HCT116 (cell line): ENCODE measurements at regions not wholly inside any gene's neighbourhood (a gene's known extent, or its start where the extent isn't known, plus 50 kb on each side); places are given as distances from the start of the nearest gene placed in this dataset.

ENCODE experiments used
- ATAC-seq: fragments of 200-7000 bp; cut with Tn5 transposase; 2 replicates; pipeline ENCODE4 v1.9.1; 2020; ENCODE audit warnings: mild to moderate bottlenecking, moderate library complexity
- BruUV-seq: library from RNA; stranded (reverse); fragments of 400-500 nt; replicated peaks from 2 replicates; lab custom pipeline; 2021; lab: Mats Ljungman, UMichigan
- CTCF ChIA-PET: fragments of 300-600 bp; sonication (Branson Sonifier 250); formaldehyde crosslinking; loops from one replicate; lab custom pipeline; 2021; ENCODE audit warnings: antibody characterized with exemption; lab: Charles Lee
- POLR2A ChIA-PET: fragments of 300-600, 350-600 bp; sonication (Branson Sonifier 250); formaldehyde crosslinking; loops from one replicate; lab custom pipeline; 2021; ENCODE audit warnings: antibody characterized with exemption; lab: Charles Lee
- RAD21 ChIA-PET, 2 experiments: fragments of 300-600 bp; sonication (Branson Sonifier 250); formaldehyde crosslinking; loops; one replicate each; lab custom pipeline; 2023; ENCODE audit warnings: low total read pairs in 2 of 2; ENCODE audit not compliant: uncharacterized antibody in 2 of 2, unreplicated experiment in 2 of 2, low non-redundant PET in 1 of 2; lab: Charles Lee
- DNase-seq: peaks from one replicate; pipeline ENCODE4 v3.0.0-alpha.2; 2010; ENCODE audit warnings: low read depth, low spot score
- H2AFZ ChIP-seq: fragments of 200-600 bp; shearing (Covaris generic), sonication (generic); 2 replicates; pipeline ENCODE4 v1.6.1; 2017; ENCODE audit warnings: low read depth, mixed run types, mixed read lengths, antibody characterized with exemption, low read length; ENCODE audit not compliant: poor library complexity, severe bottlenecking
- H3K27ac ChIP-seq: 2 replicates; pipeline ENCODE4 v1.5.1; 2012; ENCODE audit warnings: low read depth, low read length
- H3K27me3 ChIP-seq: fragments of 200-600 bp; sonication (generic); 2 replicates; pipeline ENCODE4 v1.6.1; 2016; ENCODE audit warnings: mixed run types, low read length, mixed read lengths; ENCODE audit not compliant: insufficient read depth
- H3K36me3 ChIP-seq, 2 experiments: fragments of 200-500 bp in 1 of 2; fragments of 200-600 bp in 1 of 2; sonication (Bioruptor generic) in 1 of 2; sonication (generic) in 1 of 2; 2 replicates each; pipeline versions ENCODE4 v1.5.1 to v1.6.1; 2014 to 2016; ENCODE audit warnings: low read length in 2 of 2, inconsistent platforms in 1 of 2, mixed read lengths in 1 of 2, mixed run types in 1 of 2; ENCODE audit not compliant: insufficient read depth in 2 of 2, control insufficient read depth in 1 of 2
- H3K4me1 ChIP-seq, 2 experiments: fragments of 200-600 bp in 1 of 2; sonication (generic) in 1 of 2; 2 replicates each; pipeline versions ENCODE4 v1.5.1 to v1.6.1; 2012 to 2017; ENCODE audit warnings: low read length in 2 of 2, inconsistent platforms in 1 of 2, mild to moderate bottlenecking in 1 of 2, mixed read lengths in 1 of 2, mixed run types in 1 of 2, moderate library complexity in 1 of 2; ENCODE audit not compliant: insufficient read depth in 2 of 2, control insufficient read depth in 1 of 2
- H3K4me2 ChIP-seq: fragments of 200-600 bp; sonication (generic); 2 replicates; pipeline ENCODE4 v1.6.1; 2017; ENCODE audit warnings: mixed run types, low read length, mixed read lengths
- H3K4me3 ChIP-seq, 2 experiments: fragments of 200-600 bp in 1 of 2; sonication (generic) in 1 of 2; replicated peaks in 1 of 2; 2 replicates each; pipeline ENCODE4 v1.5.1; 2011 to 2016; ENCODE audit warnings: low read length in 2 of 2, control low read depth in 1 of 2, low read depth in 1 of 2, mild to moderate bottlenecking in 1 of 2, mixed read lengths in 1 of 2, mixed run types in 1 of 2
- H3K79me2 ChIP-seq: fragments of 200-600 bp; sonication (generic); 2 replicates; pipeline ENCODE4 v1.6.1; 2017; ENCODE audit warnings: mild to moderate bottlenecking, mixed run types, low read length, moderate library complexity, mixed read lengths; ENCODE audit not compliant: insufficient read depth
- H3K9ac ChIP-seq: fragments of 200-600 bp; sonication (generic); 2 replicates; pipeline ENCODE4 v1.6.1; 2016; ENCODE audit warnings: low read length, mixed read lengths
- H3K9me2 ChIP-seq: fragments of 200-600 bp; sonication (generic), shearing (Covaris generic); 2 replicates; pipeline ENCODE4 v1.6.1; 2017; ENCODE audit warnings: mixed run types, mild to moderate bottlenecking, moderate library complexity; ENCODE audit not compliant: insufficient read depth
- H3K9me3 ChIP-seq, 2 experiments: fragments of 200-500 bp in 1 of 2; fragments of 200-600 bp in 1 of 2; sonication (Bioruptor generic) in 1 of 2; sonication (generic) in 1 of 2; 2 replicates each; pipeline ENCODE4 v1.6.1; 2014 to 2017; ENCODE audit warnings: low read length in 2 of 2, mixed read lengths in 2 of 2, inconsistent platforms in 1 of 2, low read depth in 1 of 2, mild to moderate bottlenecking in 1 of 2, mixed run types in 1 of 2, moderate library complexity in 1 of 2; ENCODE audit not compliant: control insufficient read depth in 1 of 2, insufficient read depth in 1 of 2
- H4K20me1 ChIP-seq: fragments of 200-600 bp; sonication (generic), shearing (Covaris generic); 2 replicates; pipeline ENCODE4 v1.6.1; 2017; ENCODE audit warnings: mixed run types, mild to moderate bottlenecking, moderate library complexity; ENCODE audit not compliant: insufficient read depth
- CBX3 ChIP-seq: IDR thresholded peaks from 2 replicates; pipeline ENCODE4 v1.6.1; 2012; ENCODE audit warnings: low read depth
- ELF1 ChIP-seq: IDR thresholded peaks from 2 replicates; pipeline ENCODE4 v1.6.1; 2012; ENCODE audit warnings: low read depth, borderline replicate concordance
- EZH2phosphoT487 ChIP-seq: fragments of 200-600 bp; IDR thresholded peaks from 2 replicates; pipeline ENCODE4 v1.6.1; 2018; ENCODE audit warnings: antibody characterized with exemption, borderline replicate concordance
- JUND ChIP-seq: IDR thresholded peaks from 2 replicates; pipeline ENCODE4 v1.6.1; 2012
- MAX ChIP-seq: IDR thresholded peaks from 2 replicates; pipeline ENCODE4 v1.6.1; 2012
- POLR2AphosphoS5 ChIP-seq: IDR thresholded peaks from 2 replicates; pipeline ENCODE4 v1.6.1; 2011; ENCODE audit warnings: mild to moderate bottlenecking, low read depth, low read length, moderate library complexity
- REST ChIP-seq: IDR thresholded peaks from 2 replicates; pipeline ENCODE4 v1.6.1; 2012; ENCODE audit warnings: low read depth
- SIN3A ChIP-seq: IDR thresholded peaks from 2 replicates; pipeline ENCODE4 v1.6.1; 2012; ENCODE audit warnings: low read depth
- SP1 ChIP-seq: IDR thresholded peaks from 2 replicates; pipeline ENCODE4 v1.6.1; 2012; ENCODE audit warnings: low read depth
- ZBTB33 ChIP-seq: IDR thresholded peaks from 2 replicates; pipeline ENCODE4 v1.6.1; 2011; ENCODE audit warnings: mild to moderate bottlenecking, low read length, moderate library complexity; ENCODE audit not compliant: insufficient replicate concordance; ENCODE audit errors: extremely low read depth
- ZFX ChIP-seq: fragments of 450-650 bp; IDR thresholded peaks from 2 replicates; pipeline ENCODE4 v1.6.1; 2017
- intact Hi-C: fragments of 100-400 bp; cut with micrococcal nuclease; formaldehyde crosslinking; loops from 2 replicates; pipeline ENCODE4 v1.10.0; 2022

- TF ChIP-seq MAX (no peak), SP1 (no peak), POLR2AphosphoS5 (no peak)
- TF ChIP-seq, all 23 proteins: peak for 0
Observed at GRCh38 chr2:239895669-239896068, 129.5 kb downstream of the NDUFA10 start (continued).

DNA sequence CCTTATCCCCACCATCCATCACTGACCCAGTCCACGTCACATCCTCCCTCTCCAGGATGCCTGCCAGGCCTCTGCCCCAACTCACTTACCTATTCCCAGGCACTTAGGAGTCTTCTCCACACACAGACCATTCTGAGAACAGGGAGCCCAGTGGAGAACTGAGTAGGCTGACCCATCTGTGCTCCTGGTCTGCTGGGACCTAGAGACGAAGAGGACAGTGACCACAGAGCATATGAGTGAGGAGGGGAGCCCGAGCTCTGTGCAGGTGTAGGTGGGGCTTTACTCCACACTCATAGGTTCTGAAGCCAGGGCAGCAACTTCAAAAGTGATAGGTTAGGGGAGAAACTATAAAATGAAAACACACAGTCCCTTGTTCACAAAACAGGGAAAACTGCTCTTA is 130.0 kb downstream of the NDUFA10 start:
- H3K27me3 ChIP-seq = peaks cover 10% of the 10 kb centered on the region; the same call in 1 of the 2 replicates
- no peaks in the 10 kb centered on the region for H3K9me2 ChIP-seq
- no peaks in the 10 kb centered on the region for H3K79me2 ChIP-seq
- intact Hi-C loops = no loop called here
- no peak for DNase-seq
- BruUV-seq = no TSS peak
- no peak overlapping the region for H3K4me3 ChIP-seq
- H2AFZ ChIP-seq = no peak overlapping the region
- H3K9me3 ChIP-seq = no peaks in the 10 kb centered on the region
- CTCF ChIA-PET = no interaction called here
- H3K36me3 ChIP-seq = no peaks in the 10 kb centered on the region
- no peak for ATAC-seq
- H3K4me2 ChIP-seq = no peak overlapping the region
- no peak overlapping the region for H3K9ac ChIP-seq
- no peak overlapping the region for H3K27ac ChIP-seq
- RAD21 ChIA-PET = no interaction called here
- H3K4me1 ChIP-seq = no peaks in the 10 kb centered on the region
- H4K20me1 ChIP-seq = no peaks in the 10 kb centered on the region
- POLR2A ChIA-PET = no interaction called here
- no peak for TF ChIP-seq ZFX
- TF ChIP-seq ZBTB33 = no peak
- TF ChIP-seq EZH2phosphoT487 = no peak
- no peak for TF ChIP-seq JUND
- TF ChIP-seq SIN3A = no peak
- TF ChIP-seq ELF1 = no peak
- TF ChIP-seq REST = no peak
- TF ChIP-seq CBX3 = no peak
